HCT116 (cell line): ENCODE measurements at regions not wholly inside any gene's neighbourhood (a gene's known extent, or its start where the extent isn't known, plus 50 kb on each side); places are given as distances from the start of the nearest gene placed in this dataset.

Experiments
- ATAC-seq: fragments of 200-7000 bp; cut with Tn5 transposase; 2 replicates; pipeline ENCODE4 v1.9.1; 2020; ENCODE audit warnings: mild to moderate bottlenecking, moderate library complexity
- BruUV-seq: library from RNA; stranded (reverse); fragments of 400-500 nt; replicated peaks from 2 replicates; lab custom pipeline; 2021; lab: Mats Ljungman, UMichigan
- CTCF ChIA-PET: fragments of 300-600 bp; sonication (Branson Sonifier 250); formaldehyde crosslinking; loops from one replicate; lab custom pipeline; 2021; ENCODE audit warnings: antibody characterized with exemption; lab: Charles Lee
- POLR2A ChIA-PET: fragments of 300-600, 350-600 bp; sonication (Branson Sonifier 250); formaldehyde crosslinking; loops from one replicate; lab custom pipeline; 2021; ENCODE audit warnings: antibody characterized with exemption; lab: Charles Lee
- RAD21 ChIA-PET, 2 experiments: fragments of 300-600 bp; sonication (Branson Sonifier 250); formaldehyde crosslinking; loops; one replicate each; lab custom pipeline; 2023; ENCODE audit warnings: low total read pairs in 2 of 2; ENCODE audit not compliant: uncharacterized antibody in 2 of 2, unreplicated experiment in 2 of 2, low non-redundant PET in 1 of 2; lab: Charles Lee
- DNase-seq: peaks from one replicate; pipeline ENCODE4 v3.0.0-alpha.2; 2010; ENCODE audit warnings: low read depth, low spot score
- H2AFZ ChIP-seq: fragments of 200-600 bp; shearing (Covaris generic), sonication (generic); 2 replicates; pipeline ENCODE4 v1.6.1; 2017; ENCODE audit warnings: low read depth, mixed run types, mixed read lengths, antibody characterized with exemption, low read length; ENCODE audit not compliant: poor library complexity, severe bottlenecking
- H3K27ac ChIP-seq: 2 replicates; pipeline ENCODE4 v1.5.1; 2012; ENCODE audit warnings: low read depth, low read length
- H3K27me3 ChIP-seq: fragments of 200-600 bp; sonication (generic); 2 replicates; pipeline ENCODE4 v1.6.1; 2016; ENCODE audit warnings: mixed run types, low read length, mixed read lengths; ENCODE audit not compliant: insufficient read depth
- H3K36me3 ChIP-seq, 2 experiments: fragments of 200-500 bp in 1 of 2; fragments of 200-600 bp in 1 of 2; sonication (Bioruptor generic) in 1 of 2; sonication (generic) in 1 of 2; 2 replicates each; pipeline versions ENCODE4 v1.5.1 to v1.6.1; 2014 to 2016; ENCODE audit warnings: low read length in 2 of 2, inconsistent platforms in 1 of 2, mixed read lengths in 1 of 2, mixed run types in 1 of 2; ENCODE audit not compliant: insufficient read depth in 2 of 2, control insufficient read depth in 1 of 2
- H3K4me1 ChIP-seq, 2 experiments: fragments of 200-600 bp in 1 of 2; sonication (generic) in 1 of 2; 2 replicates each; pipeline versions ENCODE4 v1.5.1 to v1.6.1; 2012 to 2017; ENCODE audit warnings: low read length in 2 of 2, inconsistent platforms in 1 of 2, mild to moderate bottlenecking in 1 of 2, mixed read lengths in 1 of 2, mixed run types in 1 of 2, moderate library complexity in 1 of 2; ENCODE audit not compliant: insufficient read depth in 2 of 2, control insufficient read depth in 1 of 2
- H3K4me2 ChIP-seq: fragments of 200-600 bp; sonication (generic); 2 replicates; pipeline ENCODE4 v1.6.1; 2017; ENCODE audit warnings: mixed run types, low read length, mixed read lengths
- H3K4me3 ChIP-seq, 2 experiments: fragments of 200-600 bp in 1 of 2; sonication (generic) in 1 of 2; replicated peaks in 1 of 2; 2 replicates each; pipeline ENCODE4 v1.5.1; 2011 to 2016; ENCODE audit warnings: low read length in 2 of 2, control low read depth in 1 of 2, low read depth in 1 of 2, mild to moderate bottlenecking in 1 of 2, mixed read lengths in 1 of 2, mixed run types in 1 of 2
- H3K79me2 ChIP-seq: fragments of 200-600 bp; sonication (generic); 2 replicates; pipeline ENCODE4 v1.6.1; 2017; ENCODE audit warnings: mild to moderate bottlenecking, mixed run types, low read length, moderate library complexity, mixed read lengths; ENCODE audit not compliant: insufficient read depth
- H3K9ac ChIP-seq: fragments of 200-600 bp; sonication (generic); 2 replicates; pipeline ENCODE4 v1.6.1; 2016; ENCODE audit warnings: low read length, mixed read lengths
- H3K9me2 ChIP-seq: fragments of 200-600 bp; sonication (generic), shearing (Covaris generic); 2 replicates; pipeline ENCODE4 v1.6.1; 2017; ENCODE audit warnings: mixed run types, mild to moderate bottlenecking, moderate library complexity; ENCODE audit not compliant: insufficient read depth
- H3K9me3 ChIP-seq, 2 experiments: fragments of 200-500 bp in 1 of 2; fragments of 200-600 bp in 1 of 2; sonication (Bioruptor generic) in 1 of 2; sonication (generic) in 1 of 2; 2 replicates each; pipeline ENCODE4 v1.6.1; 2014 to 2017; ENCODE audit warnings: low read length in 2 of 2, mixed read lengths in 2 of 2, inconsistent platforms in 1 of 2, low read depth in 1 of 2, mild to moderate bottlenecking in 1 of 2, mixed run types in 1 of 2, moderate library complexity in 1 of 2; ENCODE audit not compliant: control insufficient read depth in 1 of 2, insufficient read depth in 1 of 2
- H4K20me1 ChIP-seq: fragments of 200-600 bp; sonication (generic), shearing (Covaris generic); 2 replicates; pipeline ENCODE4 v1.6.1; 2017; ENCODE audit warnings: mixed run types, mild to moderate bottlenecking, moderate library complexity; ENCODE audit not compliant: insufficient read depth
- CEBPB ChIP-seq: IDR thresholded peaks from 2 replicates; pipeline ENCODE4 v1.6.1; 2012; ENCODE audit warnings: low read depth
- ELF1 ChIP-seq: IDR thresholded peaks from 2 replicates; pipeline ENCODE4 v1.6.1; 2012; ENCODE audit warnings: low read depth, borderline replicate concordance
- EZH2phosphoT487 ChIP-seq: fragments of 200-600 bp; IDR thresholded peaks from 2 replicates; pipeline ENCODE4 v1.6.1; 2018; ENCODE audit warnings: antibody characterized with exemption, borderline replicate concordance
- RAD21 ChIP-seq: IDR thresholded peaks from 2 replicates; pipeline ENCODE4 v1.6.1; 2012; ENCODE audit warnings: low read depth, mild to moderate bottlenecking
- SIN3A ChIP-seq: IDR thresholded peaks from 2 replicates; pipeline ENCODE4 v1.6.1; 2012; ENCODE audit warnings: low read depth
- intact Hi-C: fragments of 100-400 bp; cut with micrococcal nuclease; formaldehyde crosslinking; loops from 2 replicates; pipeline ENCODE4 v1.10.0; 2022

DNA sequence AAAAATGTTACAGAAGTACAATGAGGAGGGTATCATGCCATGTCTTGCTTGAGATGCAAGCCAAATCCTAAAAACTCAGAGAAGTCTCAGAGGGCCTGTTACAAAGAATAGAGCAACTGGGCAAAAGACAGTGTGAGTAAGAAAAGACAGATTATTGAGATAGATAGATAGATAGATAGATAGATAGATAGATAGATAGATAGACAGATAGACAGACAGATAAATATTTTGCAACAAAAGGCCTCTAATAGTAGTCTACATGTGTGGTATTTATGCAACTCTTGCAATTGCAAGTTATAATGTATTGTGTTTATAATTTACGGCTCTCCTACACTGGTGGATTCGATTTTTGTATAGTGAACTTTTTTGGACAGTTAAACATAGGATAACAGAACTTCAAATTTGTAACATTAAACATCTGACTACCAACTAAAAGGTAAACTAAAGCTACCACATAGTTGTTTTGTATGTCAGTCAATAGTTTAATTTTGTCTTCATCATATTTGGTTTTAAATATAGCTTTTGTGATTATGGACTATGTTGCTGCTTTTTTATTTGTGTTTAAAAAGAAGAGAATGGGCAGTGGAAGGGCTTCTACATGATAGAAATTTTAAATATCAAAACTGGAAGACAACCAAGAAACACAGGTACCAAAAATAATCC lies 740.7 kb upstream of the LRRTM4 start:
- Histone ChIP-seq H3K27me3 (no peaks in the 10 kb centered on the region), H3K9me2 (no peaks in the 10 kb centered on the region), H3K4me1 (no peaks in the 10 kb centered on the region), H3K36me3 (no peaks in the 10 kb centered on the region), H3K4me2 (no peak overlapping the region), H4K20me1 (no peaks in the 10 kb centered on the region), H3K9me3 (peaks cover 4 to 11% of the 10 kb centered on the region in 2 experiments; a peak in 3 of 4 replicates), H2AFZ (no peak overlapping the region), H3K9ac (no peak overlapping the region), H3K79me2 (no peaks in the 10 kb centered on the region), H3K4me3 (no peak overlapping the region), H3K27ac (no peak overlapping the region)
- DNase-seq (no peak), ATAC-seq (no peak)
- no TSS peak for BruUV-seq
- ChIA-PET CTCF (no interaction called here), RAD21 (no interaction called here), POLR2A (no interaction called here)
- intact Hi-C loops: no loop called here
- TF ChIP-seq ELF1 (no peak), SIN3A (no peak), EZH2phosphoT487 (no peak), RAD21 (no peak)

- Histone ChIP-seq H3K36me3 (no peaks in the 10 kb centered on the region), H3K9me2 (no peaks in the 10 kb centered on the region), H3K4me1 (no peaks in the 10 kb centered on the region), H3K79me2 (no peaks in the 10 kb centered on the region), H4K20me1 (no peaks in the 10 kb centered on the region), H2AFZ (no peak overlapping the region), H3K4me2 (no peak overlapping the region), H3K4me3 (no peak overlapping the region), H3K27ac (no peak overlapping the region), H3K9me3 (peaks cover 4 to 8% of the 10 kb centered on the region in 2 experiments; a peak in 3 of 4 replicates), H3K27me3 (no peaks in the 10 kb centered on the region), H3K9ac (no peak overlapping the region)
- ChIA-PET POLR2A (no interaction called here), CTCF (no interaction called here), RAD21 (no interaction called here)
- intact Hi-C loops: no loop called here
- no peak for TF ChIP-seq CEBPB
- DNase-seq (no peak), ATAC-seq (no peak)
- no TSS peak for BruUV-seq
Observed at GRCh38 chr2:78263571-78263970, 741.4 kb upstream of the LRRTM4 start.
